BLaER1 treated with 17β-estradiol and CSF1 and Interleukin-3, amounts not matched to agents 10 nM and 100 nM (cell line): ENCODE measurements at regions not wholly inside any gene's neighbourhood (a gene's known extent, or its start where the extent isn't known, plus 50 kb on each side); places are given as distances from the start of the nearest gene placed in this dataset.

Experiments
- H3K27ac ChIP-seq, 11 experiments: shearing (Covaris generic); formaldehyde crosslinking; 2 replicates each; pipeline ENCODE4 v1.8.1; 2022
- H3K27me3 ChIP-seq, 11 experiments: shearing (Covaris generic); formaldehyde crosslinking; 2 replicates each; pipeline ENCODE4 v1.8.1; 2022
- H3K36me3 ChIP-seq, 11 experiments: shearing (Covaris generic); formaldehyde crosslinking; 2 replicates each; pipeline ENCODE4 v1.8.1; 2022
- H3K4me1 ChIP-seq, 10 experiments: shearing (Covaris generic); formaldehyde crosslinking; 2 replicates each; pipeline ENCODE4 v1.8.1; 2022
- H3K4me2 ChIP-seq, 11 experiments: shearing (Covaris generic); formaldehyde crosslinking; 2 replicates each; pipeline ENCODE4 v1.8.1; 2022
- H3K4me3 ChIP-seq, 10 experiments: shearing (Covaris generic); formaldehyde crosslinking; 2 replicates each; pipeline ENCODE4 v1.8.1; 2022
- H3K9ac ChIP-seq, 11 experiments: shearing (Covaris generic); formaldehyde crosslinking; 2 replicates each; pipeline ENCODE4 v1.8.1; 2022
- H3K9me3 ChIP-seq, 11 experiments: shearing (Covaris generic); formaldehyde crosslinking; replicated peaks in 1 of 11; 2 replicates each; pipeline ENCODE4 v1.8.1; 2022
- H4K20me1 ChIP-seq, 11 experiments: shearing (Covaris generic); formaldehyde crosslinking; 2 replicates each; pipeline ENCODE4 v1.8.1; 2022
- Cebpa-rat ChIP-seq, 11 experiments: shearing (Covaris generic); IDR thresholded peaks; 2 replicates each; pipeline ENCODE4 v1.8.1; 2022

DNA sequence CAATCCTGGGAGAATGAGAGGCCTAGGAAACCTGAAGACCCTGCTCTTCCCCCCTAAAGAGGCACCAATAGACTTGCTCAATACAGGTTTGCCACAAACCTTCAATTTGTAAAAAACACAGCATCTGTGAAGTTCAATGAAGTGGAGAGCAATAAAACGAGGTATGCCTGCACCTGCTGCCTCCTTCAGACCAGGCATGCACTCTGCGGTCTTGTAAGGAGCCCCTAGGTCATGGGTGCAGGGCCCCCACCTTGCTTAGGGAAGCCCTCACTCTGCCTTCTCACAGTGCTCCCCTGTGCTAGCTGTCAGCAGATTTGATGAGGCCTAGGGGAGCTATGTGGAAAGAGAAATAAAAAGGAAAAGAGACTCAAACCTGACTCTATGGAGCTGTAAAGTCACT, 72.1 kb upstream of the GALNT10 start:
- Histone ChIP-seq H3K4me3 (no peak overlapping the region), H3K27ac (no peak overlapping the region), H3K27me3 (no peaks in the 10 kb centered on the region), H4K20me1 (no peaks in the 10 kb centered on the region), H3K4me2 (no peak overlapping the region; a peak in 1 of 22 replicates), H3K9me3 (peaks cover 0 to 12% (median 8%) of the 10 kb centered on the region in 11 experiments; a peak in 5 of 22 replicates), H3K9ac (no peak overlapping the region), H3K4me1 (peaks cover 0 to 16% (median 6%) of the 10 kb centered on the region in 10 experiments; a peak in 7 of 20 replicates), H3K36me3 (peaks cover 0 to 9% (median 0%) of the 10 kb centered on the region in 11 experiments; a peak in 1 of 22 replicates)
- no peak for TF ChIP-seq Cebpa-rat (IDR thresholded peaks at IDR 0.05)

DNA sequence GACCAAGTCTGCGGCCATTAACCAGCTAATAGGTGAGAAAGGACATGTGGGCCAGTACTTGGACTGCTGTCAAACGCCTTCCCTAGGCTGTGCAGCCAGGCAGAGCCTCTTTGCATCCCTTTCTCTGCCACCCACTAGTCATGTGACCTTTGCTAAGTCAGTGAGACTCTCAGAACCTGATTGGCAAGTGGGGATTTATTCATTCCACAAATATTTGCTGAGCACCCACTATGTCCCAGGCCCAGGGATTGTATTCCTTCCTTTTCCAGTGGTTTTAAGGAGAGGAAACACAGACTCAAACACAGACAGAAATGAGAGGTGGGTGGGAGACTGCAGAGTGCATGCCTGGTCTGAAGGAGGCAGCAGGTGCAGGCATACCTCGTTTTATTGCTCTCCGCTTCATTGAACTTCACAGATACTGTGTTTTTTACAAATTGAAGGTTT, 71.6 kb upstream of the GALNT10 start:
- no peaks in the 10 kb centered on the region for H4K20me1 ChIP-seq
- H3K27me3 ChIP-seq: no peaks in the 10 kb centered on the region
- TF ChIP-seq Cebpa-rat (IDR thresholded peaks at IDR 0.05): no peak
- H3K9me3 ChIP-seq: peaks cover 0 to 12% (median 8%) of the 10 kb centered on the region in 11 experiments; a peak in 5 of 22 replicates
- H3K27ac ChIP-seq: no peak overlapping the region
- no peak overlapping the region for H3K9ac ChIP-seq
- no peak overlapping the region for H3K4me2 ChIP-seq
- peaks cover 0 to 9% (median 0%) of the 10 kb centered on the region in 11 experiments; a peak in 1 of 22 replicates for H3K36me3 ChIP-seq
- no peak overlapping the region for H3K4me3 ChIP-seq
- peaks cover 0 to 16% (median 6%) of the 10 kb centered on the region in 10 experiments; a peak in 7 of 20 replicates for H3K4me1 ChIP-seq

DNA sequence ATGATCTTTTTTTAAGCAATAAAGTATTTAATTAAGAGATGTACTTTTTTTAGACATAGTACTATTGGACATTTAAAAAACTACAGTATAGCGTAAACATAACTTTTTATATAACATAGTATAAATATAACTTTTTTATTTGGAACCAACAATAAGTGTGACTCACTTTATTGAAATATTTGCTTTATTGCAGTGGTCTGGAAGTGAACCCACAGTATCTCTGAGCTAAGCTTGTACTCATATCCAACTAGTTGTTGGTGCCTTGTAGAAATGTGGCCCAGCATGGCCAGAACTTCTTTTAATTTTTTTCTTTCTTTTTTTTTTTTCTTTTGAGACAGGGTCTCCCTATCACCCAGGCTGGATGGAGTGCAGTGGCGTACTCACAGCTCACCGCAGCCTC, 61.5 kb upstream of the GALNT10 start:
- Histone ChIP-seq H3K4me1 (no peaks in the 10 kb centered on the region), H3K9me3 (peaks cover 0 to 4% (median 0%) of the 10 kb centered on the region in 11 experiments; a peak in 1 of 22 replicates), H3K36me3 (no peaks in the 10 kb centered on the region), H3K9ac (no peak overlapping the region), H3K27ac (no peak overlapping the region), H3K4me3 (no peak overlapping the region), H3K27me3 (no peaks in the 10 kb centered on the region), H3K4me2 (no peak overlapping the region), H4K20me1 (no peaks in the 10 kb centered on the region)
- no peak for TF ChIP-seq Cebpa-rat (IDR thresholded peaks at IDR 0.05)

DNA sequence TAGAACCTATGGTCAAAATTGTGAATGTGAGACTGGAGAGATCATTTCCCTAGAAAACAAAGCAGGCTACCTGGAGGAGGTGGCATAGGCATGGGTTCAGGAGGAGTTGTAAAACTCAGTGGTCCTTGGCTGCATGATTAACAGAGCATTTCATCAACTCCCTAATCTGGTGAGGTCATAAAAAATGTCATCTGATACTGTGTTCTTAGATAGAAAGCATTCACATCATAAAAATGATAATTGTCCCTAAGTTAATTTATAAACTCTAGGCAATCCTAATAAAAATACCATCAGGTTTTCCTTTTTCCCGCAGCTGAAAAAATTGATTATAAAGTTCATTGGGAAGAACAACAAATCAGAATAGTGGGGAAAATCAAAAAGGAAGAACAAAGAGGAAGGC, 60.6 kb upstream of the GALNT10 start:
- Histone ChIP-seq H3K36me3 (no peaks in the 10 kb centered on the region), H3K4me1 (no peaks in the 10 kb centered on the region), H3K9ac (no peak overlapping the region), H3K27me3 (no peaks in the 10 kb centered on the region), H3K27ac (no peak overlapping the region), H3K9me3 (peaks cover 0 to 2% (median 0%) of the 10 kb centered on the region in 11 experiments; a peak in 1 of 22 replicates), H4K20me1 (no peaks in the 10 kb centered on the region), H3K4me2 (no peak overlapping the region), H3K4me3 (no peak overlapping the region)
- no peak for TF ChIP-seq Cebpa-rat (IDR thresholded peaks at IDR 0.05)

DNA sequence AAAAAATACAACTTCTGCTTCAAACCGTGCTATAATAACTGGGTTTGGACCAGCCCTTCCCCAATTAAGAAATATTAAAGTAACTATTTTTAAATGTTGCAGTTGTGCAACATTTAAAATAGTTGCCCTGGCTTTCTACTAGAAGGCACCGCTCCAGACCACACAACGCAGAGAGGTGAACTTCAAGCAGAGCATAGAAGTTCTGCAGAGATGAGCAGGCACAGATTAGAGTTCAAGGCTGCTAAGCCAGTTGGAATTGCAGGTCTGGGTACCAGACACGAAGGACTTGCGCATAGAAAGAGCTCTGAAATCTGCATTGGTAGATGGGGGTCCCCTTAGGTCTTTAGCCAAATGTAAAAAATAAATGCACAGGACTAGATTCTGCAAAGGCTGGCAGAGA, 58.7 kb upstream of the GALNT10 start:
- no peak overlapping the region for H3K27ac ChIP-seq
- H4K20me1 ChIP-seq: no peaks in the 10 kb centered on the region
- no peak overlapping the region for H3K4me3 ChIP-seq
- H3K27me3 ChIP-seq: no peaks in the 10 kb centered on the region
- no peaks in the 10 kb centered on the region for H3K36me3 ChIP-seq
- H3K9me3 ChIP-seq: no peaks in the 10 kb centered on the region
- H3K4me2 ChIP-seq: no peak overlapping the region
- TF ChIP-seq Cebpa-rat (IDR thresholded peaks at IDR 0.05): no peak
- no peaks in the 10 kb centered on the region for H3K4me1 ChIP-seq
- H3K9ac ChIP-seq: no peak overlapping the region

DNA sequence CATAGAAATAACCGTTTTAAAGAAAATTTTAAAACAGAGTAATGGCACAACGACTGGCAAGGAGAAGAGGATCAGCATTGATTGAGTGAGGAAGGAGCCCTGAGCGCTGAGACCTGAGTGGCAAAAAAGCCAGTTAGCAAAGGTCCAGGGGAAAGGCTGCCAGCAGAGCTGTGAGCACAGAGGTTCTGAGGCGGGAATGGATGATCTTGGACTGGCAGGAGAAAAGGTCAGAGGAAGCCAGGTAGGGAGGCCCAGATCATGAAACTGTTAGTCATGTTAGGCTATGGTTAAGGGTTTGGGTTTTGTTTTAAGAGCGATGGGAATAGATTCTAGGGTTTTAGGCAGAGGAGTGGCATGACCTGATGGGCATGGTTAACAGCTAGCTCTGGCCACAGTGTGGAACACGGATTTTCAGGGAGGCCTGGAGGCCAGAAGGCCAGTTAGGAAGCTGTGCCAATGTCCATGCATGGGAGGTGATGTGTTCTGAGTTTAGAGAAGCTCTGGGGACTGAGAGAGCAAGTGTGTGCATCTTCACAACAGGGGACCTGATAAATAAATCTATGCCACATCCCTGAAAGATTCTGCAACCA, 57.7 kb upstream of the GALNT10 start:
- Histone ChIP-seq H3K36me3 (no peaks in the 10 kb centered on the region), H3K4me3 (no peak overlapping the region), H3K9ac (no peak overlapping the region), H3K9me3 (no peaks in the 10 kb centered on the region), H3K4me2 (no peak overlapping the region), H3K27me3 (no peaks in the 10 kb centered on the region), H3K27ac (no peak overlapping the region), H4K20me1 (no peaks in the 10 kb centered on the region), H3K4me1 (no peaks in the 10 kb centered on the region)
- TF ChIP-seq Cebpa-rat (IDR thresholded peaks at IDR 0.05): no peak

DNA sequence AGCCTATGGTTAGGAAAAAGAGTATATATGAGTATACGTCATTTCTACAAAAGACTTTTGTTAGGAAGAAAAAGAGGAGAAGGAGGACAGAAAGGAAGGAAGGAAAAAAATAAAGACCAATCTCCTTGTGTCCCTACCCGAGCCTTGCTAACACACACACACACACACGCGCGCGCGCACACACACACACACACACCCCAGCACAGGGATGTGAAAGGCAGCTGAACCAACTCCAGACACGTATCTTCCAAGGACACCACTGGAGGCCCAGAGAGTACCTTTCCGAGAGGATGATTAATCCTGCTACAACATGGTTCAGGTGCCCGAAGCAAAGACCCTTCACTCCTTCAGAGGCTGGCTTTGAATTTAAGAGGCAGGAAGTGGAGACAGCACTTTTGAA, 56.9 kb upstream of the GALNT10 start:
- H3K9ac ChIP-seq: no peak overlapping the region
- no peak overlapping the region for H3K4me2 ChIP-seq
- no peak overlapping the region for H3K27ac ChIP-seq
- no peaks in the 10 kb centered on the region for H3K27me3 ChIP-seq
- no peaks in the 10 kb centered on the region for H3K9me3 ChIP-seq
- H4K20me1 ChIP-seq: no peaks in the 10 kb centered on the region
- TF ChIP-seq Cebpa-rat (IDR thresholded peaks at IDR 0.05): no peak
- no peak overlapping the region for H3K4me3 ChIP-seq
- no peaks in the 10 kb centered on the region for H3K36me3 ChIP-seq
- H3K4me1 ChIP-seq: no peaks in the 10 kb centered on the region

DNA sequence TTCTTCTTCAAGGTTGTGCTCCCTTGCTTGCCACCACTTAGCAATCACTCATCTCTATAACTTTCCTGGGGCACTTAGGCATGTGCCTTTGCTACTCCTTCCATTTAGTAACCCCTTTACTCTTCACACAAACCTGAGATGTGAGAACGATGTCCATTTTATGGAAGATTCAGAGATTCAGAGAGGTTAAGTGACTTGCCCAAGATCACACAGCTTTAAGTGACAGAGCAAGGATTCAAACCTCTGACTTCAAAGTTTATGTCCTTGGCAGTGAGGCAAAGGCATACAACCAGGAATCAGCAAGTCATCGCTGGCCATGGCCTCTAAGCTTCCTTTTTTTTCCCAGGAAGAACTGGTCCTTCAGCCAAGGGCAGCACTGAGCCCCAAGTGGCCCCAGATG, 56.0 kb upstream of the GALNT10 start:
- TF ChIP-seq Cebpa-rat (IDR thresholded peaks at IDR 0.05): no peak
- no peaks in the 10 kb centered on the region for H3K4me1 ChIP-seq
- H3K4me3 ChIP-seq: no peak overlapping the region
- no peaks in the 10 kb centered on the region for H4K20me1 ChIP-seq
- no peak overlapping the region for H3K9ac ChIP-seq
- no peaks in the 10 kb centered on the region for H3K9me3 ChIP-seq
- H3K27ac ChIP-seq: no peak overlapping the region
- no peaks in the 10 kb centered on the region for H3K27me3 ChIP-seq
- H3K4me2 ChIP-seq: no peak overlapping the region
- no peaks in the 10 kb centered on the region for H3K36me3 ChIP-seq

DNA sequence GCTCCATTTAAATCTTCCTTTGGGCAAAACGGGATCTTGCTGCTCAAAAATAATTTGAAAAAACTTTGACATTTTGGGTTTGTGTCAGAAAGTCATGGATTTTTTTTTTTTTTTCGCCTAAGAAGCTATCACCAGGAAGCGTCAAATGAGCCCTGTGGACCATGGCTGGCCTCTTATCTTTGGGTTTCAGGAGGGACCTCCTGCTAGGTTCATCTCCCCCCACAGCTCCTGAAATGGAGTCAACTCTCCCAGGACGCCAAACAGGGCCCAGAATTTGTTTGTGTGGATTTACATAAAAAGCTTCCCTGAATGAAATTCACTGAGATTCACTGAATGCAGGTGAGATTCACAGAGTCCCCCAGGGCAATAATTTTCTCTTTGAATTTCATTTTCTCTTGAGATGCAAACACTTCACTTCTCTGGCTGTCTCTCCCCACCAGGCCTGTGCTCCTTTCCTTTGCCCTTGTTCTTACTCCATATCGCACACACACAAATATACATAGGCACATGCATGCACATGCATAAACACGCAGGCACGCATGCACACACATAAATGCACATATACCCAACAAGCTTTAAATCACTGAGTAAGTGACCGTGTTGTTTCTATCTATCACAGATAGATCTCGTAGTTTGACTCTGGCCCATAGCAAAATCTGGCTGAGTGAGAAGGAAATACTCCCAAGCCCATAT, 55.3 kb upstream of the GALNT10 start:
- no peak for TF ChIP-seq Cebpa-rat (IDR thresholded peaks at IDR 0.05)
- H4K20me1 ChIP-seq: no peaks in the 10 kb centered on the region
- H3K27ac ChIP-seq: no peak overlapping the region
- no peaks in the 10 kb centered on the region for H3K9me3 ChIP-seq
- H3K36me3 ChIP-seq: no peaks in the 10 kb centered on the region
- H3K27me3 ChIP-seq: no peaks in the 10 kb centered on the region
- H3K9ac ChIP-seq: no peak overlapping the region
- H3K4me3 ChIP-seq: no peak overlapping the region
- H3K4me1 ChIP-seq: no peaks in the 10 kb centered on the region
- H3K4me2 ChIP-seq: no peak overlapping the region

DNA sequence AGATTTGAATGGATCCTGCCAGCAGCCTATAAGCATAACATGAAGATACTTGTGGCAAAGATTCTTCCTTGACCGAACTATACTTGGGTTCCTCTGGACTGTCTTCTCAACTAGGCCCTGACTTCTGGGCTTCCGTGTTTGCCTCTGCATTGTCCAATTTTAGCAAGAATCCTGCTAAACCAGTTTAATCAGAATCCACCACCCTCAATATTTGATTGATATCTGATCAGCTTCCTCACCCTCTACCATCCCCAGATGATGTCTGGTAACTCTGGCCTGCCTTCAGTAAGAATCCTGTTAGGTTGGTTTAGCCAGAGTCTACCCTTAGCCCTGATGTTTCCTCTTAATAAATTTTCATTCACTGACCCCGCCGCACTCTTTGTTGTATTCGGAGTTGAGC, 54.4 kb upstream of the GALNT10 start:
- H3K9ac ChIP-seq: no peak overlapping the region
- no peak overlapping the region for H3K27ac ChIP-seq
- no peaks in the 10 kb centered on the region for H3K27me3 ChIP-seq
- no peaks in the 10 kb centered on the region for H3K36me3 ChIP-seq
- H3K4me1 ChIP-seq: no peaks in the 10 kb centered on the region
- no peak overlapping the region for H3K4me3 ChIP-seq
- TF ChIP-seq Cebpa-rat (IDR thresholded peaks at IDR 0.05): no peak
- H3K4me2 ChIP-seq: no peak overlapping the region
- no peaks in the 10 kb centered on the region for H4K20me1 ChIP-seq
- H3K9me3 ChIP-seq: no peaks in the 10 kb centered on the region
